ENCODE measurements at regions not wholly inside any gene's neighbourhood (a gene's known extent, or its start where the extent isn't known, plus 50 kb on each side); places are given as distances from the start of the nearest gene placed in this dataset.

- POLR2A ChIA-PET = no interaction called here
Measured at GRCh38 chr3:177426106-177426877, 229.0 kb upstream of the TBL1XR1 start.

More at GRCh38 chr3:177426106-177426877, 229.0 kb upstream of the TBL1XR1 start:
- 57% methylated on average over 3 of the region's 3 CpGs for WGBS (ENCODE audit: low lambda C conversion rate)
- H3K79me2 ChIP-seq (ENCODE audit: insufficient read depth, low read length) = no peaks in the 10 kb centered on the region
- H3K27me3 ChIP-seq (ENCODE audit: control insufficient read depth in 1 of 2, insufficient read depth in 2 of 2, low read length in 2 of 2) = no peaks in the 10 kb centered on the region
- no peak overlapping the region for H3K4me3 ChIP-seq (replicated peaks in 1 of 3; ENCODE audit: insufficient read depth in 1 of 3, low read depth in 2 of 3, low read length in 3 of 3)
- no peak for ATAC-seq
- H2AFZ ChIP-seq (ENCODE audit: low read length) = no peak overlapping the region
- no peaks in the 10 kb centered on the region for H3K9me3 ChIP-seq (ENCODE audit: low read length)
- FAIRE-seq = no peak
- no peak overlapping the region for H3K27ac ChIP-seq (ENCODE audit: extremely low read length, insufficient read depth, low read length)
- no peak overlapping the region for H3K9ac ChIP-seq (ENCODE audit: insufficient read depth, low read depth, low read length)
- no peak overlapping the region for H3K4me2 ChIP-seq (ENCODE audit: low read depth, low read length)
- CTCF ChIA-PET (ENCODE audit: low intra/inter-chr PET ratio, low total read pairs) = no interaction called here
- no peaks in the 10 kb centered on the region for H4K20me1 ChIP-seq (ENCODE audit: insufficient read depth, low read length)
- DNase-seq (ENCODE audit: low spot score) = no peak
- H3K36me3 ChIP-seq (replicated peaks in 1 of 2; ENCODE audit: control insufficient read depth in 1 of 2, insufficient read depth in 2 of 2, low read length in 2 of 2) = no peaks in the 10 kb centered on the region
- TF ChIP-seq HNF4G (IDR thresholded peaks at IDR 0.05; ENCODE audit: borderline replicate concordance, low read depth, low read length) (no peak), HNF4G (CRISPR knock-in tag; IDR thresholded peaks at IDR 0.05; ENCODE audit: borderline replicate concordance, low read depth) (no peak), TFDP2 (CRISPR knock-in tag; IDR thresholded peaks at IDR 0.05) (no peak), ZNF350 (CRISPR knock-in tag; IDR thresholded peaks at IDR 0.05; ENCODE audit: borderline replicate concordance, low read depth) (no peak), SALL1 (CRISPR knock-in tag; IDR thresholded peaks at IDR 0.05) (no peak), NCOR1 (IDR thresholded peaks at IDR 0.05; ENCODE audit: borderline replicate concordance, low read length) (no peak), KDM1A (CRISPR knock-in tag; IDR thresholded peaks at IDR 0.05) (no peak), ZNF484 (CRISPR knock-in tag; IDR thresholded peaks at IDR 0.05; ENCODE audit: borderline replicate concordance, low read depth) (no peak), MXD3 (CRISPR knock-in tag; IDR thresholded peaks at IDR 0.05) (no peak)
- in situ Hi-C loops (cut with HindIII; ENCODE audit: extremely low pct_ligation_motif_present, low pct_unique_long_range_greater_than_20kb) = loop anchor here (25.0 kb wide), 1 partner anchor 914 kb away; no protein-coding TSS in a partner anchor
- BruUV-seq (replicated peaks) = no TSS peak
- no peaks in the 10 kb centered on the region for H3K4me1 ChIP-seq (ENCODE audit: insufficient read depth, low read length)
- intact Hi-C loops (cut with micrococcal nuclease; ENCODE audit: unreplicated experiment) = no loop called here
